ENCODE measurements at regions not wholly inside any gene's neighbourhood (a gene's known extent, or its start where the extent isn't known, plus 50 kb on each side); places are given as distances from the start of the nearest gene placed in this dataset.

GRCh38 chr4:138892483-138893407 lies 122.8 kb upstream of the NOCT start:
- intact Hi-C loops (cut with micrococcal nuclease) (no loop called here), dilution Hi-C loops (cut with MboI; ENCODE audit: extremely low pct_ligation_motif_present, low sequenced_read_pairs) (no loop called here)
- no peak for DNase-seq (ENCODE audit: low read depth, low spot score)
- H3K9me3 ChIP-seq (replicated peaks; ENCODE audit: control insufficient read depth, insufficient read depth, low read length) = no peaks in the 10 kb centered on the region
- H3K4me3 ChIP-seq (replicated peaks in 1 of 3; ENCODE audit: insufficient read depth in 1 of 3, low read depth in 1 of 3, low read length in 3 of 3) = no peak overlapping the region
- no peak overlapping the region for H2AFZ ChIP-seq (ENCODE audit: low read depth, low read length)
- TF ChIP-seq MYC (IDR thresholded peaks at IDR 0.05; ENCODE audit: low read depth, low read length) = no peak
- TF ChIP-seq GATA2 (IDR thresholded peaks at IDR 0.05; ENCODE audit: insufficient read depth, insufficient read length, low read depth, low read length) = no peak
- TF ChIP-seq POLR2AphosphoS5 (IDR thresholded peaks at IDR 0.05; ENCODE audit: insufficient read depth, low read depth, low read length) = no peak
- no peak for TF ChIP-seq MAX (IDR thresholded peaks at IDR 0.05; ENCODE audit: insufficient read depth, insufficient read length)
- TF ChIP-seq FOS (IDR thresholded peaks at IDR 0.05; ENCODE audit: borderline replicate concordance, insufficient read depth, low read length) = no peak
- no peak for TF ChIP-seq POLR2A (IDR thresholded peaks at IDR 0.05; ENCODE audit: low read depth, low read length)
- no peak for TF ChIP-seq CTCF (IDR thresholded peaks at IDR 0.05; ENCODE audit: extremely low read depth in 1 of 2, insufficient read depth in 1 of 2, low read depth in 1 of 2, low read length in 2 of 2)
- TF ChIP-seq JUN (IDR thresholded peaks at IDR 0.05; ENCODE audit: borderline replicate concordance, insufficient read depth, insufficient read length, low read depth) = no peak
- no peak for TF ChIP-seq EZH2 (IDR thresholded peaks at IDR 0.05; ENCODE audit: borderline replicate concordance, low read depth, low read length, severe bottlenecking)
- ChIA-PET CTCF (no interaction called here), POLR2A (no interaction called here)
- no peaks in the 10 kb centered on the region for H3K79me2 ChIP-seq (ENCODE audit: control insufficient read depth, insufficient read depth, low read length)
- H4K20me1 ChIP-seq (replicated peaks; ENCODE audit: control insufficient read depth, extremely low read depth, insufficient read depth, low read length) = no peaks in the 10 kb centered on the region
- H3K27ac ChIP-seq (ENCODE audit: insufficient read depth, low read depth, low read length) = no peak overlapping the region
- H3K4me1 ChIP-seq (ENCODE audit: control insufficient read depth, extremely low read depth, insufficient read depth, low read length) = peaks cover 9% of the 10 kb centered on the region
- no peaks in the 10 kb centered on the region for H3K36me3 ChIP-seq (ENCODE audit: control insufficient read depth in 2 of 2, extremely low read depth in 1 of 2, insufficient read depth in 2 of 2, low read length in 2 of 2)
- H3K9ac ChIP-seq (replicated peaks; ENCODE audit: extremely low read depth, insufficient read depth, low read length) = no peak overlapping the region
- H3K27me3 ChIP-seq (ENCODE audit: control insufficient read depth in 2 of 2, insufficient read depth in 2 of 2, low read length in 2 of 2) = no peaks in the 10 kb centered on the region
- FAIRE-seq = peak; percentile 71
- no TSS peak for BruUV-seq (replicated peaks)
- no peak overlapping the region for H3K4me2 ChIP-seq (ENCODE audit: insufficient read depth, low read length)
- no peaks in the 10 kb centered on the region for H3K9me1 ChIP-seq (replicated peaks; ENCODE audit: control insufficient read depth, extremely low read depth, insufficient read depth, low read length)
